H1 (cell line): ENCODE measurements at regions not wholly inside any gene's neighbourhood (a gene's known extent, or its start where the extent isn't known, plus 50 kb on each side); places are given as distances from the start of the nearest gene placed in this dataset.

Experiments used
- CTCF ChIA-PET: fragments of 300-600 bp; sonication (Branson Sonifier 250); formaldehyde crosslinking; loops from one replicate; lab custom pipeline; 2021; ENCODE audit not compliant: partially characterized antibody; lab: Charles Lee
- POLR2A ChIA-PET: fragments of 300-600 bp; sonication (Branson Sonifier 250); formaldehyde crosslinking; loops from one replicate; lab custom pipeline; 2021; ENCODE audit warnings: inconsistent platforms; ENCODE audit not compliant: partially characterized antibody; lab: Charles Lee
- DNase-seq, 2 experiments: peaks; one replicate each; pipeline versions ENCODE4 v3.0.0 to v3.0.0-alpha.2; 2010 to 2022; ENCODE audit warnings: low spot score in 2 of 2, low read depth in 1 of 2, mixed read lengths in 1 of 2
- FAIRE-seq: peaks from 2 replicates; lab custom pipeline; 2011; peaks lifted over from hg19 to GRCh38; lab: Jason Lieb, UNC
- H2AFZ ChIP-seq: 2 replicates; pipeline ENCODE4 v1.8.1; 2012; ENCODE audit warnings: low read length, inconsistent platforms
- H2AK5ac ChIP-seq: 2 replicates; pipeline ENCODE4 v1.6.1; 2013; ENCODE audit warnings: low read depth, low read length
- H2BK120ac ChIP-seq: replicated peaks from 2 replicates; pipeline ENCODE3; 2013; ENCODE audit warnings: low read depth, low read length, inconsistent platforms
- H2BK12ac ChIP-seq: 2 replicates; pipeline ENCODE4 v1.6.1; 2013; ENCODE audit warnings: low read depth, low read length
- H2BK15ac ChIP-seq: 2 replicates; pipeline ENCODE4 v1.6.1; 2013; ENCODE audit warnings: low read length
- H2BK20ac ChIP-seq: 2 replicates; pipeline ENCODE4 v1.6.1; 2013; ENCODE audit warnings: low read length
- H2BK5ac ChIP-seq: 2 replicates; pipeline ENCODE4 v1.6.1; 2013; ENCODE audit warnings: low read depth, low read length
- H3K14ac ChIP-seq: 2 replicates; pipeline ENCODE4 v1.6.1; 2013; ENCODE audit warnings: inconsistent platforms; ENCODE audit not compliant: insufficient read length
- H3K18ac ChIP-seq: 2 replicates; pipeline ENCODE4 v1.6.1; 2013; ENCODE audit warnings: low read length; ENCODE audit errors: extremely low read depth
- H3K23ac ChIP-seq: 2 replicates; pipeline ENCODE4 v1.6.1; 2013; ENCODE audit warnings: inconsistent platforms; ENCODE audit not compliant: insufficient read length
- H3K23me2 ChIP-seq: 2 replicates; pipeline ENCODE4 v1.6.1; 2013; ENCODE audit warnings: low read depth, low read length
- H3K27ac ChIP-seq: 2 replicates; pipeline ENCODE4 v1.6.1; 2011; ENCODE audit warnings: low read depth, low read length, inconsistent platforms
- H3K27me3 ChIP-seq, 4 experiments: replicated peaks in 1 of 4; 1 replicate in 1 of 4; 2 replicates in 3 of 4; pipeline versions ENCODE4 v1.6.1 to v1.8.1; 2011 to 2013; ENCODE audit warnings: low read length in 3 of 4, mild to moderate bottlenecking in 3 of 4, inconsistent platforms in 2 of 4, mixed read lengths in 2 of 4, moderate library complexity in 1 of 4; ENCODE audit not compliant: control insufficient read depth in 3 of 4, insufficient read depth in 3 of 4; ENCODE audit errors: extremely low read depth in 1 of 4
- H3K36me3 ChIP-seq, 4 experiments: 2 replicates each; pipeline versions ENCODE4 v1.6.1 to v1.8.1; 2011 to 2013; ENCODE audit warnings: mild to moderate bottlenecking in 4 of 4, low read length in 3 of 4, moderate library complexity in 2 of 4, control low read depth in 1 of 4, inconsistent platforms in 1 of 4; ENCODE audit not compliant: insufficient read depth in 4 of 4, control insufficient read depth in 2 of 4
- H3K4ac ChIP-seq: replicated peaks from 2 replicates; pipeline ENCODE3; 2013; ENCODE audit warnings: low read length, low read depth, mixed read lengths, inconsistent platforms; ENCODE audit not compliant: insufficient read length
- H3K4me1 ChIP-seq, 4 experiments: replicated peaks in 1 of 4; 1 replicate in 1 of 4; 2 replicates in 3 of 4; pipeline versions ENCODE4 v1.6.1 to v1.8.1; 2011 to 2013; ENCODE audit warnings: low read length in 3 of 4, inconsistent platforms in 2 of 4, mixed read lengths in 1 of 4; ENCODE audit not compliant: insufficient read depth in 4 of 4, control insufficient read depth in 3 of 4
- H3K4me2 ChIP-seq, 2 experiments: 2 replicates each; pipeline versions ENCODE4 v1.6.1 to v1.8.1; 2011 to 2013; ENCODE audit warnings: low read depth in 2 of 2, low read length in 2 of 2, control low read depth in 1 of 2, inconsistent platforms in 1 of 2, mild to moderate bottlenecking in 1 of 2; ENCODE audit not compliant: insufficient read depth in 1 of 2
- H3K4me3 ChIP-seq, 4 experiments: fragments of 200-600, 300-600 bp in 1 of 4; sonication (generic), shearing (Covaris generic), sonication (Bioruptor Twin) in 1 of 4; 2 replicates each; pipeline versions ENCODE4 v1.5.1 to v1.8.1; 2011 to 2016; ENCODE audit warnings: low read length in 4 of 4, low read depth in 3 of 4, control low read depth in 2 of 4, inconsistent platforms in 2 of 4, mild to moderate bottlenecking in 2 of 4, mixed read lengths in 1 of 4, moderate library complexity in 1 of 4; ENCODE audit not compliant: insufficient read depth in 2 of 4; ENCODE audit errors: extremely low read depth in 1 of 4
- H3K56ac ChIP-seq: replicated peaks from 2 replicates; pipeline ENCODE3; 2013; ENCODE audit warnings: low read depth, mild to moderate bottlenecking, mixed read lengths, low read length, inconsistent platforms; ENCODE audit not compliant: insufficient read length
- H3K79me1 ChIP-seq: 2 replicates; pipeline ENCODE4 v1.6.1; 2013; ENCODE audit warnings: low read depth, low read length, control low read depth
- H3K79me2 ChIP-seq, 2 experiments: 2 replicates each; pipeline versions ENCODE4 v1.6.1 to v1.8.1; 2012 to 2013; ENCODE audit warnings: low read length in 2 of 2, mild to moderate bottlenecking in 2 of 2, inconsistent platforms in 1 of 2; ENCODE audit not compliant: insufficient read depth in 2 of 2, control insufficient read depth in 1 of 2
- H3K9ac ChIP-seq, 4 experiments: replicated peaks in 1 of 4; 1 replicate in 1 of 4; 2 replicates in 3 of 4; pipeline versions ENCODE4 v1.6.1 to v1.8.1; 2011 to 2013; ENCODE audit warnings: low read depth in 3 of 4, low read length in 3 of 4, control low read depth in 2 of 4, mild to moderate bottlenecking in 2 of 4, moderate library complexity in 2 of 4, inconsistent platforms in 1 of 4; ENCODE audit errors: extremely low read depth in 1 of 4
- H3K9me3 ChIP-seq, 2 experiments: 2 replicates each; pipeline versions ENCODE4 v1.6.1 to v1.8.1; 2012 to 2013; ENCODE audit warnings: mild to moderate bottlenecking in 2 of 2, moderate library complexity in 2 of 2, control low read depth in 1 of 2, inconsistent platforms in 1 of 2, low read depth in 1 of 2, low read length in 1 of 2, mixed read lengths in 1 of 2; ENCODE audit not compliant: insufficient read depth in 2 of 2
- H4K20me1 ChIP-seq, 2 experiments: replicated peaks in 1 of 2; 2 replicates each; pipeline versions ENCODE3 to v1.8.1; 2011 to 2013; ENCODE audit warnings: inconsistent platforms in 2 of 2, low read length in 2 of 2, mild to moderate bottlenecking in 1 of 2; ENCODE audit not compliant: insufficient read depth in 2 of 2, control insufficient read depth in 1 of 2
- H4K5ac ChIP-seq: 2 replicates; pipeline ENCODE4 v1.6.1; 2013; ENCODE audit warnings: low read length, low read depth, mixed read lengths, inconsistent platforms; ENCODE audit not compliant: insufficient read length
- H4K8ac ChIP-seq: 2 replicates; pipeline ENCODE4 v1.8.0; 2013; ENCODE audit warnings: mild to moderate bottlenecking, moderate library complexity, low read length, inconsistent platforms; ENCODE audit not compliant: insufficient read depth; ENCODE audit errors: extremely low read depth
- H4K91ac ChIP-seq: replicated peaks from 2 replicates; pipeline ENCODE3; 2013; ENCODE audit warnings: low read length, mixed read lengths, inconsistent platforms; ENCODE audit not compliant: insufficient read length
- HDAC2 ChIP-seq, 2 experiments: fragments of 300-600 bp in 1 of 2; sonication (generic) in 1 of 2; IDR thresholded peaks; 2 replicates each; pipeline ENCODE4 v1.6.1; 2011 to 2012; ENCODE audit warnings: low read depth in 2 of 2, low read length in 2 of 2, mild to moderate bottlenecking in 2 of 2, moderate library complexity in 2 of 2, borderline replicate concordance in 1 of 2, inconsistent platforms in 1 of 2
- RNF2 ChIP-seq: fragments of 200-900, 300-1000 bp; sonication (generic); IDR thresholded peaks from 2 replicates; pipeline ENCODE4 v1.7.1; 2016; ENCODE audit warnings: borderline replicate concordance, low read depth, mild to moderate bottlenecking, antibody characterized with exemption, low read length; ENCODE audit not compliant: poor library complexity, severe bottlenecking; ENCODE audit errors: missing control alignments

GRCh38 chr1:102593276-102593675, 515.0 kb downstream of the COL11A1 start:
- Histone ChIP-seq H4K5ac (no peak overlapping the region), H2BK15ac (no peak overlapping the region), H4K20me1 (no peaks in the 10 kb centered on the region), H2BK120ac (no peak overlapping the region), H3K56ac (no peak overlapping the region), H4K8ac (no peak overlapping the region), H2AK5ac (no peak overlapping the region), H3K14ac (no peak overlapping the region), H3K9ac (no peak overlapping the region), H3K4me2 (no peak overlapping the region), H3K27ac (no peak overlapping the region), H3K79me2 (no peaks in the 10 kb centered on the region), H3K4me3 (no peak overlapping the region), H2AFZ (no peak overlapping the region), H2BK20ac (no peak overlapping the region), H4K91ac (no peak overlapping the region), H3K18ac (no peak overlapping the region), H3K4ac (no peak overlapping the region), H3K27me3 (no peaks in the 10 kb centered on the region), H2BK5ac (no peak overlapping the region), H3K23me2 (no peaks in the 10 kb centered on the region), H3K4me1 (no peaks in the 10 kb centered on the region), H2BK12ac (no peak overlapping the region), H3K36me3 (no peaks in the 10 kb centered on the region), H3K79me1 (no peaks in the 10 kb centered on the region), H3K23ac (no peak overlapping the region), H3K9me3 (no peaks in the 10 kb centered on the region)
- no peak for DNase-seq
- ChIA-PET POLR2A (no interaction called here), CTCF (no interaction called here)
- no peak for FAIRE-seq
- TF ChIP-seq RNF2 (no peak), HDAC2 (IDR thresholded peaks at IDR 0.05; ENCODE audit: borderline replicate concordance in 1 of 2, low read depth in 2 of 2, low read length in 2 of 2) (no peak)
